KMS-11 (cell line): ENCODE measurements at regions not wholly inside any gene's neighbourhood (a gene's known extent, or its start where the extent isn't known, plus 50 kb on each side); places are given as distances from the start of the nearest gene placed in this dataset.

Experiments used
- H2AFZ ChIP-seq: fragments of 200-600 bp; sonication (generic); 2 replicates; pipeline ENCODE4 v1.6.1; 2016; ENCODE audit warnings: antibody characterized with exemption, mixed run types, low read depth
- H3K27ac ChIP-seq: fragments of 200-600 bp; sonication (generic); 2 replicates; pipeline ENCODE4 v1.6.1; 2016; ENCODE audit warnings: mild to moderate bottlenecking, mixed run types
- H3K27me3 ChIP-seq: fragments of 200-600 bp; sonication (generic); 2 replicates; pipeline ENCODE4 v1.6.1; 2017; ENCODE audit warnings: mild to moderate bottlenecking, low read depth, mixed run types, moderate library complexity; ENCODE audit not compliant: insufficient read depth
- H3K36me3 ChIP-seq: fragments of 200-600 bp; sonication (generic); 2 replicates; pipeline ENCODE4 v1.6.1; 2017; ENCODE audit warnings: mild to moderate bottlenecking, mixed run types; ENCODE audit not compliant: insufficient read depth
- H3K4me1 ChIP-seq: fragments of 200-600 bp; sonication (generic); 2 replicates; pipeline ENCODE4 v1.6.1; 2016; ENCODE audit warnings: mild to moderate bottlenecking, low read depth, mixed run types; ENCODE audit not compliant: poor library complexity, severe bottlenecking
- H3K4me2 ChIP-seq: fragments of 200-600 bp; sonication (generic); 2 replicates; pipeline ENCODE4 v1.7.0; 2016; ENCODE audit warnings: mild to moderate bottlenecking, mixed run types
- H3K4me3 ChIP-seq: fragments of 200-600 bp; sonication (generic); IDR thresholded peaks from 2 replicates; pipeline ENCODE4 v1.6.1; 2017; ENCODE audit warnings: low read depth, low read length, mixed read lengths; ENCODE audit not compliant: insufficient read depth
- H3K79me2 ChIP-seq: fragments of 200-600 bp; sonication (generic); 2 replicates; pipeline ENCODE4 v1.6.1; 2016; ENCODE audit warnings: low read depth, mixed run types; ENCODE audit not compliant: insufficient read depth
- H3K9ac ChIP-seq: fragments of 200-600 bp; sonication (generic); 2 replicates; pipeline ENCODE4 v1.6.1; 2016; ENCODE audit warnings: mild to moderate bottlenecking, mixed run types
- H4K20me1 ChIP-seq: fragments of 200-600 bp; sonication (generic); 2 replicates; pipeline ENCODE4 v1.6.1; 2016; ENCODE audit warnings: mild to moderate bottlenecking, mixed run types; ENCODE audit not compliant: insufficient read depth
- TF ChIP-seq, protein P1 (sequence below): fragments of 200-600 bp; sonication (generic); conservative IDR thresholded peaks from 2 replicates; pipeline ENCODE4 v1.6.1; 2017; ENCODE audit warnings: low read depth, mild to moderate bottlenecking, antibody characterized with exemption, low read length, moderate library complexity, mixed read lengths

DNA sequence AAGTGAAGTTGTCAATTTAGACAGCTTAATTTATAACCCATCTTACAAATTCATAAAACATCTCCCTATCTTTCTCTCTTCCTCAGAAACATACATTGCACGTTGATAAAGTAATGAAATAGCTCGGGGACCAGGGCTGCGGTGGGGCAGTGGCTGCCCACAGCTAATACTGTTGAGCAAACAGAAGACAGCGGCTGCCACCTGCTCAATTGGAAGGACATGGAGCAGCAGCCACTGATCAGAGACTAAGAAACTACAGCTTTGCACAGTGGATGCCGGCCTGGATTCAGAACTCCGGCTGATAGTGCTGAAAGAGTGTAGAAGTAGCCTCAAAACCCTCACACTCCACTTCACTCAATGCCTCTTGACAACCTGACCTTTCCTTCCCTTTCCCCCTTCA, 157.9 kb upstream of the PDE10A start:
- H3K4me2 ChIP-seq, result no peak overlapping the region
- H4K20me1 ChIP-seq, result no peaks in the 10 kb centered on the region
- H2AFZ ChIP-seq, result no peak overlapping the region
- H3K27me3 ChIP-seq, result no peaks in the 10 kb centered on the region
- no peak overlapping the region for H3K9ac ChIP-seq
- no peak overlapping the region for H3K27ac ChIP-seq
- no peaks in the 10 kb centered on the region for H3K79me2 ChIP-seq
- TF ChIP-seq, protein P1, sequence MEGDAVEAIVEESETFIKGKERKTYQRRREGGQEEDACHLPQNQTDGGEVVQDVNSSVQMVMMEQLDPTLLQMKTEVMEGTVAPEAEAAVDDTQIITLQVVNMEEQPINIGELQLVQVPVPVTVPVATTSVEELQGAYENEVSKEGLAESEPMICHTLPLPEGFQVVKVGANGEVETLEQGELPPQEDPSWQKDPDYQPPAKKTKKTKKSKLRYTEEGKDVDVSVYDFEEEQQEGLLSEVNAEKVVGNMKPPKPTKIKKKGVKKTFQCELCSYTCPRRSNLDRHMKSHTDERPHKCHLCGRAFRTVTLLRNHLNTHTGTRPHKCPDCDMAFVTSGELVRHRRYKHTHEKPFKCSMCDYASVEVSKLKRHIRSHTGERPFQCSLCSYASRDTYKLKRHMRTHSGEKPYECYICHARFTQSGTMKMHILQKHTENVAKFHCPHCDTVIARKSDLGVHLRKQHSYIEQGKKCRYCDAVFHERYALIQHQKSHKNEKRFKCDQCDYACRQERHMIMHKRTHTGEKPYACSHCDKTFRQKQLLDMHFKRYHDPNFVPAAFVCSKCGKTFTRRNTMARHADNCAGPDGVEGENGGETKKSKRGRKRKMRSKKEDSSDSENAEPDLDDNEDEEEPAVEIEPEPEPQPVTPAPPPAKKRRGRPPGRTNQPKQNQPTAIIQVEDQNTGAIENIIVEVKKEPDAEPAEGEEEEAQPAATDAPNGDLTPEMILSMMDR, result no peak
- no peak overlapping the region for H3K4me3 ChIP-seq
- no peaks in the 10 kb centered on the region for H3K36me3 ChIP-seq
- no peaks in the 10 kb centered on the region for H3K4me1 ChIP-seq

DNA sequence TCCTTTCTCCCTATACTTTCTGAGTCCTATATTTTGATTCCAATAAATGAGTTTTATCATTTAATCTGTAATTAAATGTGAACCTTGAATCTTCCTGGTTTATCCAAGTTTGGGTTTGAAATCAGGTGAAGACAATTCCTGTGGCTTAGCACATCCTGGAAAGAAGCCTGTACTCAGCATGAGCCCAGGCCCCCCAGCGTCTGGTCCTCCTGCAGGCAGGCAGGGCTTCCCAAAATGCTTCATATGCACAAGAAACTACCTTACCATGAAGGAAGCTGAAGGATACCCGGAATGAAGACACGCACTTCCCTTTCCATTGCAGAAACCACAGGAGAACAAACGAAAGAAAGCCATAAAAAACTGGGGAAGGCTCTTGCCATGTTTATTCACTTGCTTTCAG, 157.4 kb upstream of the PDE10A start:
- Histone ChIP-seq H3K27ac (no peak overlapping the region), H3K79me2 (no peaks in the 10 kb centered on the region), H2AFZ (no peak overlapping the region), H3K4me1 (no peaks in the 10 kb centered on the region), H3K4me2 (no peak overlapping the region), H3K27me3 (no peaks in the 10 kb centered on the region), H3K4me3 (no peak overlapping the region), H4K20me1 (no peaks in the 10 kb centered on the region), H3K9ac (no peak overlapping the region), H3K36me3 (no peaks in the 10 kb centered on the region)
- TF ChIP-seq, protein P1, result no peak

DNA sequence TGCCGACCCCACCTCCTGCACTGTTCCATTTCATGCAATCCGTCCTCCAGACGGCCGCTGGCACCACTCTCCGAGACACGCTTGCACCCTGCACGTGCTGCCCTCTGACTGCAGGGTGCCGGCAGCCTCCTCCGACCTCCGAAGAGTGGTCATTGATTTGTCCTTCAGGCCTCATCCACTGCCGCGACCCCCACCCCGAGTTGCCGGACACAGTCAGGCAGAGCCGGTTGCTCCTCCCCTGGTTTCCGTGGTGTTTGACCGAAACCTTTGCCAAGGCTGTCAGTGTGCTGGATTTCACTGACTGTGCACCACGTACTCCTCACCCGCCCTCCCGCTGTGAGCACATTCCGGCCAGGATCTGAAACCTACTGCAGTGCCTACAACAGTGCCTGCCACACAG, 156.4 kb upstream of the PDE10A start:
- TF ChIP-seq, protein P1, result no peak
- Histone ChIP-seq H2AFZ (no peak overlapping the region), H3K4me2 (no peak overlapping the region)

DNA sequence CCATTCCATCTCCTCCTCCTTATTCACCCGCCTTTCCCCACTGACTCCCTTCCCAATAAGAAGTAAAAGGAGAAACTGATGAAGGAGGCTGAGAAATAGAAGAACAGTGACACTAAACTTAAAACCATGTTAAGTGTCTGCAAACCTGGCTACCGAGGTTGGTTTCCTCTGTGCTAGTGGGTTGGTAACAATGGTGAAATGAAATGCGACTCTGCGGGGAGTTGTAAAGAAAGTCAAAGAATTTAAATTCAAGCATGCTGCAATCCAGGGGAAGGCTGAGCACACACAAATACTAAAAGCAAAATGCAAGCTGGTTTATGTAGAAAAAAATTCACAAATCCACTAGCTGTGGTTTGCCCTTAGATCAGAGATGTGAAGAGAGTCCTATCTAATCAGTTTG, 155.2 kb upstream of the PDE10A start:
- H3K79me2 ChIP-seq, result no peaks in the 10 kb centered on the region
- no peaks in the 10 kb centered on the region for H3K4me1 ChIP-seq
- H3K9ac ChIP-seq, result no peak overlapping the region
- H3K4me3 ChIP-seq, result no peak overlapping the region
- H4K20me1 ChIP-seq, result no peaks in the 10 kb centered on the region
- H3K4me2 ChIP-seq, result no peak overlapping the region
- H3K27me3 ChIP-seq, result no peaks in the 10 kb centered on the region
- no peak overlapping the region for H3K27ac ChIP-seq
- TF ChIP-seq, protein P1, result no peak
- H2AFZ ChIP-seq, result no peak overlapping the region
- H3K36me3 ChIP-seq, result no peaks in the 10 kb centered on the region

More for the DNA sequence above, 156.4 kb upstream of the PDE10A start:
- Histone ChIP-seq H3K9ac (no peak overlapping the region), H3K27ac (no peak overlapping the region), H3K27me3 (no peaks in the 10 kb centered on the region), H4K20me1 (no peaks in the 10 kb centered on the region), H3K36me3 (no peaks in the 10 kb centered on the region), H3K4me3 (no peak overlapping the region), H3K79me2 (no peaks in the 10 kb centered on the region), H3K4me1 (no peaks in the 10 kb centered on the region)
